Stimulated activated CD4-positive, alpha-beta T cell treated with anti-CD3 and anti-CD28 coated beads, Interleukin-12 subunit alpha, Interleukin-12 subunit beta, amount 100 ng/mL, for 24 hours (primary cell): ENCODE measurements at regions not wholly inside any gene's neighbourhood (a gene's known extent, or its start where the extent isn't known, plus 50 kb on each side); places are given as distances from the start of the nearest gene placed in this dataset.

Source experiments
- DNase-seq, 2 experiments: peaks; one replicate each; pipeline ENCODE4 v3.0.0-alpha.2; 2020; ENCODE audit warnings: low read depth in 2 of 2

- peak; percentile 45 to 52 for DNase-seq
These were observed 283.3 kb upstream of the PWP1 start for GRCh38 chr12:107402041-107403022.

DNA sequence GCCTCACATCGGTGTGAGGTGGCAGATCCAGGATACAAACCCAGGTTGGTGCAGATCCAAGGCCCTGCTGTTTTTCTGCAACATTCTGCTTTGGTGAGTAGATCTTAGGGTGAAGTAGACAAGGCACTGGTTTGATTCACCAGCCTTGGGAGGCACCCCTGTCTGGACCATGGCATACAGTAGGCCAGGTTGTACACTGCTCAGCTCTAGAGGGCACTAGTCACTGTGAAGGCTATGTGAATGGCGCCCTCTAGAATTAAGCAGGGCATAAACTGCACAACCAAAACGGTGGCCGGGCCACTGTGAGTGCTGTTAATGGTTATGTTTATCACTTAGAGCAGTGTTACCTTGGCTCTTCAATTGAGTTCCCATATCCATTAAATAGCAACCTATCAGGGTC lies 280.6 kb upstream of the PWP1 start:
- no peak for DNase-seq

GRCh38 chr12:107405436-107405835 lies 280.2 kb upstream of the PWP1 start:
- DNase-seq, result no peak

- no peak for DNase-seq
These were observed 278.7 kb upstream of the PWP1 start for GRCh38 chr12:107406932-107407331.

DNA sequence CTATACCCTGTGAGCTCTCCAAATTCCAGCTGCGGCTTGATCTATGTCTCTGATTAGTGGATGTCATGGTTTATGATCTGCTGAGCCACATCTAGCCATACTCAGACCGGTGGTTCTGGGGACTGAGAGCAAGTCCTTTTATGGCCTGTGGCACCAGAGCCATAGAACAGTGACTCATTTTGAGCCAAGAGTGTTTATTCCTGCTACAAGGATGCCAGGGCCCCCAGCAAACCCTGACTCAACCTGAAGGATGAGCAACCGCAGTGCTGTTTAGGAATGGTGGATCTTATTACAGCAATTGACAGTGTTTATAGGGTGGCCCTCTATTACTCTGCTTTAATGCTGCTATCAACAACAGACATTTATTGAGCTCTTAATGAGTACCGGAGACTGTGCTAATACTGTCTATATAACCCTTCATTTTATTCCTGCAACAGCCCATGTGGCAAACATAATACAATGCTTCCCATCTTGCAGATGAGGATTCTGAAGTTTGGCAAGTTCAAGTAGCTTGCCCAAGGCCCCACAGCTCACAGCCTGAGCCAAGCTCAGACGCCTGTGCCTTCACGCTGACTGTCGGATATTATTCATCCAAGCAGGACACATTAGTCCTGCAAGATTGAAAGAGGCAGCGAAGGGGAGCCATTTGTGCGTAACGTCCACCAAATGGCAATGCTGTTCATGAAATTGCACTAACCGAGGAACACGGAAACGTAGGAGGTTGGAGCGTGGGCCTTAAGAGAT lies 273.6 kb upstream of the PWP1 start:
- no peak for DNase-seq

DNA sequence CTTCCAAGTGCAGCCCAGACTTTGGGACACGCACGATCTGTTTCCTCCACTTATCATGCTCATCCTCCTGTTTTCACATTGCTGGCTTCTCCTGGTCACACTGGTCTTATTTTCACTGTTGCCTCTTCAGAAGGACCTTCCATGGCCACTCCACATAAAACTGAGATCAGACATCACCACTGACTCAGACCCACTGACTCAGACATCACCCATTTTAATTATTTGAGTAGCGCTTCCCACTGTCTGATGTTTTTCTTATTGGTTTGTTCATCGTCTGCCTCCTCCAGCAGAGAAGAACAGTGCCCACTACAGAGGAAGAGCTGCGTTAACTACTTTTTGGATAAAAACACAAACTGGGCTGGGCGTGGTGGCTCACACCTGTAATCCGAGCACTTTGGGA lies 270.5 kb upstream of the PWP1 start:
- DNase-seq, result no peak

DNA sequence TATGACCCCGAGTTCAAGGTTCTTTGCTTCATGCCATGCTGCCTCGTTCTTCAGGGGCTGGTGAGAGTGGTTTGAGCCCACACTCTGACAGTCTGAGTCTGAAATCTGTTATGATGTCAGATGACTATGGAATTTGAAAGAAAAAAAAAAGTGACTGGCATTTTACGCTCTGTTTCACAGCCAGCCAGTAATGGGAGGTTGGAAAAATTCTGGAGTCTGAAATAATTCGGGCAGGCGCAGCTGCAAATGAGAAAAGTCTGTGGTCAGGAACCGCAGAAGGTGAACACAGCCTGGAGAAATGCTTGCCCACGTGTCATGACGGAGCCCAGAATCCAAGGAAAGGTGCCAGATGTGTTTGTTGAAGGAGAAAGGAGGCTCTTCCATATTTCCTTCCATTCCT lies 269.8 kb upstream of the PWP1 start:
- DNase-seq, result no peak

GRCh38 chr12:107417004-107417403 lies 268.6 kb upstream of the PWP1 start:
- DNase-seq, result no peak

DNA sequence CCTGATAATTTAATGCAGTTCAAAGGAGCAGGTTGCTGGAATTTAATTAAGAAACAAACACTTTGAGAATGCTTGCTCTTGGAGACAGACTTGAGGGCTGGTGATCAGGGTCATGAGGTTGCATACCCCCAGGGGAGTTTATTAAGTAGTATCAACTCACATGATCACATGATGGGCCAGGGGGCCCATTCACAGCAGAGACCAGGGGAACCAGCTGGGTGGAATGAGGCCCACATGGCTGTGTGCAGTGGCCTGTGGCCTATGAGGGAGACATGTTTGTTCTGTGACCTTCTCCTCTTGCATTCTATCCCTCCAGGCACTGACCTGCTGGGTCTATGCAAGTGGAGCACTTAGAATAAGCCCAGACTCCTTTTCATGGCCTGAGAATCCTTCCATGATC lies 266.6 kb upstream of the PWP1 start:
- no peak for DNase-seq

DNA sequence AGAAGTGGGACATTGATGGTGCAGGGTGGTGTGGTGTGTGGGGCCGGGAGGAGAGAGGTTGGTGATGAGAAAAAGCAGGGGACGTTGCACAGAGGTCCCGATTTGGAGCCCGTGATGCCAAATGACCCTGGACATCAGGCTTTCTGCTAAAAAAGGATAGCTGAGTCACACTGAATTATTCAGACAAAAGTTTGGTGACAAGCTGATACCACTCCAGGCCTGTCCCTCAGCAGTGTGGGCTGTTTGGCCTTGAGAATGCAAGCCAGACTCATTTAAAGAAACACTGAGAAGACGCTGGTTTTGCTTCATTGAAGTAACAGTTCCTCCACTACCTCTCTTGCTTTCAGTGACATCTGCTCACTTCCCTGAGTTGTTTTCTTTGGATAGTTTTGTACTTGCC lies 262.1 kb upstream of the PWP1 start:
- DNase-seq, result no peak

DNA sequence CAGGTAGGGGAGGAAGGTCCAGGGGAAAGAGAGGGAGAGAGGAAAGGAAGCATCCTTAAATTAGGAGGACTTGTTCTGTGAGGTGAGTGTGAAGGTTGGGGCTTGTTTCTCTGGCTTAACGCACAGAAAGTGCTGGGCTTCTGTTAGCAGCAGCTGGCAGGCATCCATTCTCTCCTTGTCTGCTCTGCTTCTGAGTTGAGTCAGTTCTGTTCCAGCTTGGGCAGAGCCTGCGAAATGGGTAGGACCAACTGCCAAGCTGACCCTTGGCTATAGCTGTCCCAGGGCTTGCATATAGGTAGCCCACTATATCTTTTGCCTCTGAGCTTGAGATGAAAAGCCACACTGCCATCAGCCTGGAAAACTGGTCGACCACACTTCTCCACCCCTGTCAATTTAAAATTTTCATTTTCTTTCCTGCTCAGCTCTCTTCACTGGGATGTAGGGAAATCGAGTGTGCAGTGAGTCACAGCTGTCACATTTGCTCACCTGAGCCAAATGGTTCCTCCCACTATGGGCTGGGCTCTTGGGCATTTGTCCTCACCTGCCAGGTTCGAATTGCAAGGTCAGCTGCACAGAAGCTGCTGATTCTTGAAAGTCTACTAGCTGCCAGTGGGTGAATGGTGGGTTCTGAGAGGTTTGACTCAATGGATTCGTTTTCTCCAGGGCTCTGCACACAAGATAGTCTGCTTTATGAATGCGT lies 256.4 kb upstream of the PWP1 start:
- DNase-seq, result no peak

GRCh38 chr12:107431942-107432341 lies 253.7 kb upstream of the PWP1 start:
- no peak for DNase-seq

GRCh38 chr12:107435072-107435471 lies 250.5 kb upstream of the PWP1 start:
- no peak for DNase-seq

DNA sequence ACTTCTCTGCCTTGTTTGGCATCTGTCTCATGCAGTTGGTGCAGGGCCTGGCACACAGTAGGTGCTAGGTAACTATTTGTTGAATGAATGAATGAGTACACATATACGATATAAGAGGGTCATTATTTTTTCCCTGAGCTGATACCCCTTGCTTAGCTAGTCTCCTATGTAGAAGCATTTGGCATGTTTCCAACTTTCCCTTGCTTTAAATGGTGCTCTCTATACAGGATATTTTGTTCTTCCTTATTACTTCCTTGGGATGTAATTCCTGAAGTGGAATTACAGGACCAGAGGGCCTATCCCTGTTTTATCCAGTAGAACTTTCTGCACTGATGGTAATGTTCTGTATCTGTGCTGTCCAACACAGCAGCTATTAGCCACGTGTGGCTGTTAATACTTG lies 250.1 kb upstream of the PWP1 start:
- DNase-seq, result no peak

GRCh38 chr12:107436376-107436775 lies 249.2 kb upstream of the PWP1 start:
- no peak for DNase-seq

GRCh38 chr12:107436836-107437235 lies 248.8 kb upstream of the PWP1 start:
- no peak for DNase-seq

DNA sequence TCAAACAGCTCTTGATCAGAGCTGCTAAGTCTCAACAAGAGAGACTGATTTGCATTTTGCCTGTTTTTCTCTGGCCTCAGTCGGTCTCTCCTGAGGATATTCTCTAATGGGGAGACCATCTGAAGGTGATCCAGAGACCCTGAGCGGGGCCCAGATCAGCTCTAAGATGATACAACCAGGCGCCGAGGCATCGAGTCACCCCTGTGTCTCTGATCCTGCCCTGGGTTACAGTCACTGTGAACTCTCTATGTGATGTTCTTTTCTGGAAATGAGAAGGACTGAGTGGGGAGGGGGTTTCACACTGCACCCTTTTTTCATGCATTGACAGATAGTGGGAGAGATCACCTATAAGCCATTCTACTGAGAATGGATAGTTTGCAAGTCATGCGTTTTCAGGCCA lies 247.6 kb upstream of the PWP1 start:
- DNase-seq, result no peak

DNA sequence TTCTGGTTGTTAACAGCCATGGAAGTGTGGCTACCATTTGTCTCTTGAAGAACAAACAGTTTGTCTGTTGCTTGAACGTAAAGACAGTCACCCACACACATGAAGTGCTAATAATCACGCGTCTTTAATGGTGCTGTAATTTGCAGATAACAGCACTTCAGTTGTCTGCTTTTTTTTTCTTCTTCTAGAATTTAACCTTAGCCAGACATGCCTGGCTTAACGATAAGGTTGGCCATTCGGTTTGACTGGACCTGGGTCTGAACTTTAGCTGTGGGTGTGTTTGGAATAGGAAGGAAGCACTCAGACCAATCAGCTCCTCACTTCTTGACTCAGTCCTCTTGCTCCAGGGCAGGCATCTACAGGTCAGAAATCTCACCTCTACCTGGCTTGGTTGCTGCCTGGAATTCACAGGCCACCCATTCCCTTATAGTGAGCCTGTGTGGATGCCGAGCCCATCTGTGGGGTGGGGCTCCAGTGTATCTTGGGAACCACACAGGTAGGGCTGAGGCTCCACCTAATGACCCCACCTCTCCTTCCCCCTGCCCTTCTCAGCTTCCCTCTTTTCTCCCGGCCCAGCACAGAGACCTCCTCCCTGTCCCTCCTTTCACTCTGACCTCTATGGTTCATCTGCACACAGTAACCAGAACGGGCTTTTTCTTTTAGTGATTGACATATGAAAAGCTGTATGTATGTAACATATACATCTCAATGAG lies 246.4 kb upstream of the PWP1 start:
- DNase-seq, result no peak

DNA sequence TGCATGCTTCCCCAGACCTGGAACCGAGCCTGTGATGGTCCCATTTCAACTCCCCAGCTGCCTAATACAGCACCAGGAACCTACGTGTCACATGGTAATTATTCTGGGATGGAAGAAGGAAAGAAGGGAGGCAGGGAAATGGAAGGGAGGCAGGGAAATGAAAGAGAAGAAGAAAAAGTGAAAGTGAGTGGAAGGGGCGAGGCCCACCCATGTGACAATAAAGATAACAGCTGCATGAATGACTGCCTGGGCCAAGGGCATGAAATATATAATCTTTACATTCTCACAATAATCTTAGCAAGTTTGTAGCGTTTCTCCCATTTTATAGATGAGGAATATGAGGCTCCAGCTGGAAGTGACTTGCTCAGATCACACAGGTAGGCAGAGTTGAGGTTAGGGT lies 245.0 kb upstream of the PWP1 start:
- no peak for DNase-seq

DNA sequence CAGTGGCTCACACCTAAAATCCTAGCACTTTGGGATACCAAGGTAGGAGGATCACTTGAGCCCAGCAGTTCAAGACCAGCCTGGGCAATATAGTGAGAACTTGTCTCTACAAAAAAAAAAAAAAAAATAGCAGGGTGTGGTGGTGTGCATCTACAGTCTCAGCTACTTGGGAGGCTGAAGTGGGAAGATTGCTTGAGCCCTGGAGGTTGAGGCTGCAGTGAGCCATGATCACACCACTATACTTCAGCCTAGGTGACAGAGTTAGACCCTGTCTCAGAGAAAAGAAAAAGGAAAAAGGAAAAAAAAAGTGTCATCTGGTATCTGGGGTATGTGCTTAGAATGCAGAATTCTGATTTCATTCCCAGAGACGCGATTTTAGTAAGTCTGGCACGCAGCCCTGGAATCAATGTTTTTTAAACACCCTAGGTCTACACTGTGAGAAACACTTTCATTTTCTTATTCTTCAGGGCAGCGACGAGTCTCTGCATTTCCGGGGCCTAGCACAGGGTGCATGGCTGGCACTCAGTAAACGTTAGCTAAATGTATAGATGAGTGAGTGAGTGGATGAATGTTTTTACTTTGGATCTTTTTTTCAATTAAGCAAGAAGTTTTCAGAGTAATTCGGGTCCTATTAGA lies 243.8 kb upstream of the PWP1 start:
- no peak for DNase-seq

GRCh38 chr12:107442326-107442987 lies 243.1 kb upstream of the PWP1 start:
- no peak for DNase-seq
